GM18951 (cell line): ENCODE measurements at regions not wholly inside any gene's neighbourhood (a gene's known extent, or its start where the extent isn't known, plus 50 kb on each side); places are given as distances from the start of the nearest gene placed in this dataset.
"Not testable (repeated sequence)": the region's sequence is repeated elsewhere in the genome, so short reads cannot be mapped to it uniquely, and the experiment has no call there.

Source experiments
- POLR2A ChIP-seq: IDR thresholded peaks from 4 replicates; pipeline ENCODE4 v1.6.1; 2011; ENCODE audit warnings: mild to moderate bottlenecking; ENCODE audit not compliant: insufficient read length, insufficient read depth; ENCODE audit errors: extremely low read depth
- in situ Hi-C: fragments of 300-500 bp; cut with MboI; formaldehyde crosslinking; loops from one replicate; pipeline ENCODE4 v1.12.0; 2022; ENCODE audit warnings: low sequenced_read_pairs, mixed read lengths, inconsistent platforms; ENCODE audit not compliant: unreplicated experiment

DNA sequence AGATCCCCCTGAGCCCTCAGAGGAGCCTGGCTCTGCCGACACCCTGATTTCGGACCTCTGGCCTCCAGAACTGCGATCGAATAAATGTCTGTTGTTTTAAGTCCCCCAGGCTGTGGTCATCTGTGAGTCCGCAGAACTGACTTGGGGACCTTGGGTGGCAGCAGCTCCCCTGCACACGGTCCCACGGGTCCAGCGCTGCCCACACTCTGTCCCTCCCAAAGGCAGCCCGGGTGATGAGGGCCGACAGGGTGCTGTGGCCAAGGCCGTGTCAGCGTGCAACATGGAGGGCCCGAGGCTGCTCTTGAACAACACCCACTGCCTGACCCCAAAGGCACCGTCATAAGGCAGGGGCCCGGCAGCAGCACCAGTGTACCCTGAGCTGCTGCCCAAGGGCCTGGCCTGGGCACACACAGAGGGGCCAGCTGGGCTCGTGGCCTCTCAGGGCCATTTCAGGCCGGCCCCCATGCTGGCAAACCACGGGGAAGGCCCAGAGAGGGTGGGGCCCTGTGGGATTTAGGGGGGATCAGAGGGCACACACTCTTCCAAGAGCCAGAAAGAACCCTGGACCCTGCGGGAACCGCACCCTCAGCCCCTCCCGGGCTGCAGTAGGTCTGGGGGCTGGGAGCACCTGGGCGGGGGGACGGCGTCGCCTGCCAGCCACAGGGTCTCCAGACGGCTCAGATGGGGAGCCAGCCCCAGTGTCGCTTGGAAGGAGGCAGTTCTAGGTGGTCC is 77.1 kb upstream of the PRR5 start:
- in situ Hi-C loops: loop anchor here (5.0 kb wide), 1 partner anchor 628 kb away; no protein-coding TSS in a partner anchor

GRCh38 chr22:44623771-44624510 is 78.1 kb upstream of the PRR5 start:
- in situ Hi-C loops: loop anchor here (5.0 kb wide), 1 partner anchor 627 kb away; no protein-coding TSS in a partner anchor
- TF ChIP-seq POLR2A: no peak

More for the DNA sequence above, 77.1 kb upstream of the PRR5 start:
- no peak for TF ChIP-seq POLR2A

GRCh38 chr22:44622679-44623078 is 79.3 kb upstream of the PRR5 start:
- in situ Hi-C loops: loop anchor here (5.0 kb wide), 1 partner anchor 625 kb away; no protein-coding TSS in a partner anchor
- TF ChIP-seq POLR2A: no peak

GRCh38 chr22:44622147-44622427 is 79.9 kb upstream of the PRR5 start:
- in situ Hi-C loops: loop anchor here (5.0 kb wide), 1 partner anchor 625 kb away; no protein-coding TSS in a partner anchor
- no peak for TF ChIP-seq POLR2A

DNA sequence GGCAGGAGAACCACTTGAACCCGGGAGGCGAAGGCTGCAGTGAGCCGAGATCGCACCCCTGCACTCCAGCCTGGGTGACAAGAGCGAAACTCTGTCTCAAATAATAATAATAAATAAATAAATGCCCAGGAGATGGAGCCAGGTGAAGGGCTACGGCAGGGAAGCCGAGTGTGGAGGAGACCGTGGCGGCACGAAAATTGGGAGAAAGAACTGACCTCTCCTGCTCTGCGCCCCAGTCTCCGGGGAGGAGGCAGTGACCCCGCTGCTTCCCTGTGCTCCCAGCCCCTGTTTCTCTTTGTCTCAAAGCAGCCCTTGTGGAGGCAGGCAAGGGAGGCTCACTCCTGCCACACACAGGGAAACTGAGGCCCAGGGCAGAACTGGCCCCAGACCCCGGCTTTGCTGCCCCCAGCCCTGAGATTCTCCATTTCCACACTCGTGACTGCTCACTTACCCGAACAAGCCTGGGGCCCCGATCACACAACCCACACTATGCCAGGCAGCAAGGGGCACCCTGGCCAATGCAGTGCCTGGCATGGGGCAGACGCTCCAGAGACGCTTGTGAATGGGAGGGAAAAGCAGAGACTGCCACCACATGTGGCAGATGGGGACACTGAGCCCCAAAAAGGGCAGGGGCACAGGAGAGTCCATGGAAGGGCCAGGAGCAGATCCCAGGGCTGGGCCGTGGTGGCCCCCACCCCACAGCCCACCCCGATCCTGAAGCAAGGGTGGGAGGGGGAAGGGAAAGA is 80.4 kb upstream of the PRR5 start:
- in situ Hi-C loops: loop anchor here (5.0 kb wide), 1 partner anchor 624 kb away; no protein-coding TSS in a partner anchor
- TF ChIP-seq POLR2A: no peak

DNA sequence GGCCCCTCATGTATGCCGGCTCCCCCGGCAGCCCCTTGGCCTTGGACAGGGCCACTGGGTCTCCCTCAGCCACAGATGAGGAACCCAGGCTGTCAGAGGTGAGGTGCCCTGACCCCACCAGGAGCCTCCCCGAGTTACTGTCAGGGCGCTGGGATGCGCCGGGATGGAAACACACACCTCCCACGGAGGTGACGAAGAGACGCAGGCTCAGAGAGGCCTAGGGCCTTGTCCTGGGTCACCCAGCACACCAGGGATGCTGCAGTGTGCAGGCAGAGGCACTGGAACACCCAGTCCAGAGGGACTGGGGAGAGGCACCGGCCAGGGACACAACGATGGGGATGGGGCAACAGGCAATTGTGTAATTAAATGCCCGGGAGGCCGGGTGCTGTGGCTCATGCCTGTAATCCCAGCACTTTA is 81.2 kb upstream of the PRR5 start:
- TF ChIP-seq POLR2A: no peak
- in situ Hi-C loops: loop anchor here (5.0 kb wide), 1 partner anchor 624 kb away; no protein-coding TSS in a partner anchor

GRCh38 chr22:44620129-44620840 is 81.7 kb upstream of the PRR5 start:
- no peak for TF ChIP-seq POLR2A
- in situ Hi-C loops: loop anchor here (5.0 kb wide), 1 partner anchor 623 kb away; no protein-coding TSS in a partner anchor

GRCh38 chr22:44619560-44620128 is 82.4 kb upstream of the PRR5 start:
- in situ Hi-C loops: loop anchor here (5.0 kb wide), 1 partner anchor 622 kb away; no protein-coding TSS in a partner anchor

DNA sequence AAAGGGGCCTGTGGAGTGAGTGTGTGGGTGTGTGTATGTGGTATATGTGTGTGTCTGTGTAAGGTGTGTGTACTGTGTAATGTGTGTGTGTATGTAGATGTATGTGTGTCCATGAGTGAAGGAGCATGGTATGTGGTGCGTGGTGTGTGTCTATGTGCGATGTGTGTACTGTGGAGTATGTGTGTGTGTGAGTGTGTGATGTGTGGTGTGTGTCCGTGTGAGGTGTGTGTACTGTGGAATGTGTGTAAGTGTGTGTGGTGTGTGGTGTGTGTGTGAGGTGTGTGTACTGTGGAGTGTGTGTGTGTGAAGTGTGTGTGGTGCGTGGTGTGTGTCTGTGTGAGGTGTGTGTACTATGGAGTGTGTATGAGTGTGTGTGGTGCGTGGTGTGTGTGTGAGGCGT is 83.1 kb upstream of the PRR5 start:
- in situ Hi-C loops: not testable (repeated sequence)

DNA sequence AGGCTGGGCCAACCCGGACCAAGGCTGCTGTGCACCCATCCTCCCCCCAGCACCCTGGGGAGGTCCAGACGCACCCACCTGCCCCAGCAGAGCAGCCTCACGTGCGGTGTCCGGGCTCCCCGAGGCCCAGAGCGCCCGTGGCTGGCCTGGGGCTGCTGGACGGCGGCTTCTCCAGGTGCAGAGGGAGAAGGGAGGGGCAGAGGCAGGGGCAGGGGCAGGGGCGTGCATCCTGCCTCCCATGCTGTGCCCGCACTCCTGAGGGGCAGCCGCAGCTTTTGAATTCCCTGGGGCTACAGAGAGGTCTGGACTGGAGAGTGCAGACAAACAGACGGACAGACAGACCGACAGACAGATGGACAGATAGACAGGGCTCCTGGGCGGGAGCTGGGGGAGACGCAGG is 83.6 kb upstream of the PRR5 start:
- in situ Hi-C loops: no loop called here
- TF ChIP-seq POLR2A: no peak

DNA sequence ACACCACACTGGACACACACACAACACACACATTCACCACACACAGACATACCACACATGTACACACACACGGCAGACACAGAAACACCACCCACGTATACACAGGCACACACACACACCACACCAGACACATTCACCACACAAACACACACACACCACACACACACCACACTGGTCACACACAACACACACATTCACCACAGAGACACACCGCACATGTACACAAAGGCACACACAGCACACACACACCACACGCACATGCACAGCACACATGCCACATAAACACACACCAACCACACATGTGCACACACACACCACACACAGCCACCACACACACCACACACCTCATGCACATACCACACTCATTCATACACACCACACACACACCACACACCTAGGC is 84.2 kb upstream of the PRR5 start:
- no peak for TF ChIP-seq POLR2A
- in situ Hi-C loops: no loop called here

GRCh38 chr22:44616882-44617655 is 84.9 kb upstream of the PRR5 start:
- no peak for TF ChIP-seq POLR2A
- in situ Hi-C loops: no loop called here
